Endothelial cell (in vitro differentiated cells): ENCODE measurements at regions not wholly inside any gene's neighbourhood (a gene's known extent, or its start where the extent isn't known, plus 50 kb on each side); places are given as distances from the start of the nearest gene placed in this dataset.

ENCODE experiments used
- DNase-seq: peaks from one replicate; pipeline ENCODE4 v3.0.0; 2021; ENCODE audit warnings: low spot score
- H3K27ac Mint-ChIP-seq: one replicate; pipeline ENCODE4 v1.8.0; 2021; ENCODE audit warnings: mixed read lengths, inconsistent platforms; ENCODE audit not compliant: unreplicated experiment
- H3K27me3 Mint-ChIP-seq: one replicate; pipeline ENCODE4 v1.8.0; 2021; ENCODE audit warnings: mild to moderate bottlenecking, moderate library complexity, mixed read lengths, inconsistent platforms; ENCODE audit not compliant: unreplicated experiment
- H3K36me3 Mint-ChIP-seq: one replicate; pipeline ENCODE4 v1.8.0; 2021; ENCODE audit warnings: mild to moderate bottlenecking, low read depth, mixed read lengths, inconsistent platforms; ENCODE audit not compliant: unreplicated experiment
- H3K4me1 Mint-ChIP-seq: one replicate; pipeline ENCODE4 v1.8.0; 2021; ENCODE audit warnings: mild to moderate bottlenecking, mixed read lengths, inconsistent platforms; ENCODE audit not compliant: unreplicated experiment
- H3K4me3 Mint-ChIP-seq: one replicate; pipeline ENCODE4 v1.8.0; 2021; ENCODE audit warnings: mild to moderate bottlenecking, mixed read lengths, inconsistent platforms; ENCODE audit not compliant: unreplicated experiment
- H3K9me3 Mint-ChIP-seq: one replicate; pipeline ENCODE4 v1.8.0; 2021; ENCODE audit warnings: mixed read lengths, inconsistent platforms; ENCODE audit not compliant: unreplicated experiment
- CTCF ChIP-seq: fragments of 200-600 bp; sonication (generic); IDR thresholded peaks from one replicate; pipeline ENCODE4 v1.5.0; 2021; ENCODE audit warnings: antibody characterized with exemption; ENCODE audit not compliant: unreplicated experiment

GRCh38 chr6:6976193-6976592 is 131.6 kb upstream of the RREB1 start:
- H3K36me3 Mint-ChIP-seq: no peaks in the 10 kb centered on the region
- no peak for TF ChIP-seq CTCF
- peaks cover 7% of the 10 kb centered on the region for H3K4me1 Mint-ChIP-seq
- no peak overlapping the region for H3K4me3 Mint-ChIP-seq
- no peak for DNase-seq
- H3K9me3 Mint-ChIP-seq: no peaks in the 10 kb centered on the region
- no peak overlapping the region for H3K27ac Mint-ChIP-seq
- H3K27me3 Mint-ChIP-seq: peaks cover 8% of the 10 kb centered on the region

GRCh38 chr6:6978731-6979130 is 129.0 kb upstream of the RREB1 start:
- Mint-ChIP-seq H3K4me1 (peaks cover 7% of the 10 kb centered on the region), H3K9me3 (no peaks in the 10 kb centered on the region), H3K4me3 (no peak overlapping the region), H3K36me3 (no peaks in the 10 kb centered on the region), H3K27ac (no peak overlapping the region), H3K27me3 (peaks cover 8% of the 10 kb centered on the region)
- no peak for TF ChIP-seq CTCF
- no peak for DNase-seq

GRCh38 chr6:6980999-6981597 is 126.7 kb upstream of the RREB1 start:
- no peaks in the 10 kb centered on the region for H3K9me3 Mint-ChIP-seq
- no peak overlapping the region for H3K27ac Mint-ChIP-seq
- no peak for DNase-seq
- H3K27me3 Mint-ChIP-seq: peaks cover 7% of the 10 kb centered on the region
- H3K4me1 Mint-ChIP-seq: peaks cover 7% of the 10 kb centered on the region
- no peaks in the 10 kb centered on the region for H3K36me3 Mint-ChIP-seq
- TF ChIP-seq CTCF: no peak
- H3K4me3 Mint-ChIP-seq: no peak overlapping the region

- DNase-seq: no peak
- H3K4me1 Mint-ChIP-seq: peaks cover 7% of the 10 kb centered on the region
- H3K9me3 Mint-ChIP-seq: no peaks in the 10 kb centered on the region
- no peak overlapping the region for H3K27ac Mint-ChIP-seq
- TF ChIP-seq CTCF: no peak
- H3K4me3 Mint-ChIP-seq: no peak overlapping the region
- H3K27me3 Mint-ChIP-seq: peaks cover 7% of the 10 kb centered on the region
- H3K36me3 Mint-ChIP-seq: no peaks in the 10 kb centered on the region
These were observed 126.0 kb upstream of the RREB1 start for GRCh38 chr6:6981681-6982322.

GRCh38 chr6:6982663-6983062 is 125.1 kb upstream of the RREB1 start:
- Mint-ChIP-seq H3K4me3 (no peak overlapping the region), H3K36me3 (no peaks in the 10 kb centered on the region), H3K9me3 (no peaks in the 10 kb centered on the region), H3K27ac (no peak overlapping the region), H3K27me3 (peaks cover 7% of the 10 kb centered on the region), H3K4me1 (peaks cover 7% of the 10 kb centered on the region)
- no peak for DNase-seq
- TF ChIP-seq CTCF: no peak
